HG03196 (cell line): ENCODE measurements at regions not wholly inside any gene's neighbourhood (a gene's known extent, or its start where the extent isn't known, plus 50 kb on each side); places are given as distances from the start of the nearest gene placed in this dataset.

ENCODE experiments used
- ATAC-seq: cut with Tn5 transposase; IDR thresholded peaks from one replicate; pipeline ENCODE4 v1.9.1; 2021; ENCODE audit not compliant: unreplicated experiment

GRCh38 chr4:42328978-42329377 is 68.3 kb upstream of the SHISA3 start:
- ATAC-seq = no peak

DNA sequence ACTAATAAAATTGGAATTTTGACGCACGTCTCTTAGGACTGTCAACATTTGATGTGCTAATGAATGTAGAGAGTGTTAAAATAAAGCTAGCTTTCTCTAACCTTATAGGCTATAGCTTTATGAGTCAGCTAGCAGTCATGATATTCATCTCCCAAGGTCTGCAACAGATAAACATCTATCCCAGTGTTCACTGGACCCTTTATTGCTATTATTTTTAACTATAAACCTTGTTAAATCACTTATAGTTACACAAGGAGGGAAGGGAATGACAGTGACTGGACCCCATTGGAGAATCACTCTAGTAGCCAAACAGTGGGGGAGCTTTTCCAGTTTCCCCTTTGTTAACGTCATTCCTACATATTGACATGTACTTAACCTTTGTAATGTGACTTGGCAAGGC is 67.9 kb upstream of the SHISA3 start:
- no peak for ATAC-seq

GRCh38 chr4:42330002-42330592 is 67.2 kb upstream of the SHISA3 start:
- no peak for ATAC-seq

DNA sequence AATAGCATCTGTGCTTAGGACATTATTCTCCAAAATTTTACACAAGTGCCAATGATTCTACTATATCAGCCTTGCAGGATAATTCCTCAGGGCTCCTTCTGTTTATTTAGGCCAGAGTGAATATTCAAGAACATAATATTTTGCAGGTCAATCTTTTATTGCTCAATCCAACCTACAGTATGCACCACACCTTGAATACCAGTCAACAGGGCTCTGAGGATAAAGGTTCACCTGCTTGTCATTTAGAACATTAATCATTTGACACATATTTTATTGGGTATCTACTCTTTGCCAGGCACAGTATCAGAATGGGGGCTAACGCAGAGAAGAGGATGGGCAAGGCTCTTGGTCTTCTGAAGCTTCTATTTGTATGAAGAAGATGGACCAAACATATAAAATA is 66.2 kb upstream of the SHISA3 start:
- ATAC-seq = no peak

GRCh38 chr4:42331914-42332368 is 65.3 kb upstream of the SHISA3 start:
- no peak for ATAC-seq

DNA sequence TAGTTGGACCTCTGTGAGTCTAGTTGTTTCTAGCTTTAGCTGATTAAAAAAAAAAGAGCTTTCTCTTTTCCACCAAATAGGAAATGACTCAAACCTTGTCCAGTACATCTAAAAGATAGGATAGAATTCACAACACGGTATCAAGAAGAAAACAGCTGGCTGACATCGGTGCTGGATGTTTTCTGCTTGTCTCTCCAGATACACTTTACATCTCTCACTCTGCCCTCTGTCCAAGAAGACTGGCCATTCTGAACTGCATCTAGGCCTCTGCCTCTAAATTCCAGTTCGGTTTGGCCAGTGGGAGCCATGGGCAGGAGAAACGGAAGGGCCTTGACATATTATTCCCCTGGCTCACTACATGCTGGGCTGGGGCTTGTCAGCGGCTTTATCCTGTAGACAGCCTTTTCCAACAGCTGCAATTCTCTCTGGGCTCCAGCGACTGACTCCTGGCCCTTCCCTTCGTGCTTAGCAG is 57.3 kb upstream of the SHISA3 start:
- no peak for ATAC-seq

- no peak for ATAC-seq
Observed at GRCh38 chr4:42341518-42342026, 55.7 kb upstream of the SHISA3 start.

DNA sequence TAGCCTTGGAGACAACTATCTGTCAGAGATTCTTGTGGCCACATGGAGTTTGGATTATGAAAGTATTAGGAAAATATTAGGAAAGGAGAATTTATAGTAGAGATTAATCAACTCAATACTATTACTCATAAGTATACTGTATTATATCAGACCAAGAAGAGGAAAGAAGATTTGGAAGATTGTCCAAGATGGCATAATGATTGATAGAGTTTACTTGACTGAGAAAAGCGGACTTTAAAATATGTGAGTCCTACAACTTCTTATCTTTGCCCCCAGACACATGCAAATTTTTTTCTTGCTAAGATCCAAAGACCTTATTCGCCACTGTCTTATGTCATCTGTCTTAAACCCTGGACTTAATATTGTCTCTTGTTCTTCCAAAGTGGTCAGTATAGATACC is 54.8 kb upstream of the SHISA3 start:
- ATAC-seq = no peak

DNA sequence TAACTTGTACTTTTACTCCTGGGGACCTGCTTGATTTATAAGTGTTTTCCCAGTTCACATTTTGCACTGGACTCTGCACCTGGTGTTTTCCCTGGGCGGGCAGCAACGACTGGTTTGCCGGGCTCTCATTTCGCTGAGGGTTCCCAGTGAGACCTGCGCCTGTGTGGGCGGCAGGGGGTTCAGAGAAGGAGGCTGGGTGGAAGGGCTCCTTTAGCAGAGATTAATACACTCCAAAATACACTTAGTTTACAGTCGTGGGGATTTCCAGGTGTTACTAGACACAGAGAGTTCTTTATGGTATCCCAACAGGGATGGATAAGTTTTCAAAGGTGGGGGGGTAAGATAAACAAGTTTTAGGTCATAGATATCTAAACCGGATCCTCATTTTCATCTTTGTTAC is 53.0 kb upstream of the SHISA3 start:
- no peak for ATAC-seq

GRCh38 chr4:42344749-42345148 is 52.5 kb upstream of the SHISA3 start:
- no peak for ATAC-seq

DNA sequence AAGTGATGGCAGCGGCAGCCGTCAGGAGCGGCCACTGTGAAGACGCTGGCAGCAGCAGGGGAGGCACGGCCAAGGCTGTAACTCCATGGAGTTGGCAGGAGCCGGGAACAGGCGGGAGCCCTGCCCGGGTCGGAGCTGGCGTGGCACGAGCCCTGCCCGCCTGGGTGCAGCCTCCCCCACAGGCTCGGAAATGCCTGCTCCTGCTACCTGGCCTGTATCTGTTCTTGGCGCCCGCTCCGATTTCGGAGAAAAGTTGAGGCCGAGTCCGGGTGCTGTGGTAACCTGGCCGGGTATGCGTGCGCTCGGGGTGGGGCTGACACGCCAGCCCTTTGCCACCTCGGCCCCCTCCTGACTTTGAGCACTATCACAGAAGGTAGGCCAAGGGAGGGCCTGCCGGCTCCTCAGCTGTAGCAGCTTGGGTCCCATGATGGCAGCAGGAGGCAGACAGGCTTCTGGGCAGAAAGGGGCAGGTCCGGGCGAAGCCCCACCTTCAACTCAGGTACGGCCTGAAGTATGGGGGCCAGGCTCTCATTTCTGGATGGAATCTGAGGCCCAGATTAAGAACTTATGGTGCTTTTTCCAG is 51.2 kb upstream of the SHISA3 start:
- no peak for ATAC-seq

DNA sequence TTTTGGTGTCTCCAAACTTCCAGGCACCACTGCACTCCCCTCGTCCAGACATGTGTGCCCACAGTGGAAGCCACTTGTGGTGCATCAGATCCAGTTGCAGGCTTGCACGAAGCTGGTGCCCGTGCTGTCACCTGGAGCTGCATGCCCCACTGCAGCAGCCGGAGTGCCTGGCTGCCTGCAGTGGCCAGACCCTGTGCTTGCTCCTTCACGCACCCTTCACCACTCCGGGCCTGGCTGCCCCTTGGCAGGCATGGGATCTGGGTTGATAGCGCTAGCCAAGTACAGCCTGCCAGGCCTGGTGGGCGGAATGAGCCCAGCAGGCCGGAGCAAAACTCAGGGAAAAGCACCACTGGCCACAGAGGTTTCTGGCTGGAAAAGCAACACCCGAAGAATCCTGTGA is 50.2 kb upstream of the SHISA3 start:
- ATAC-seq = no peak
